ENCODE measurements at regions not wholly inside any gene's neighbourhood (a gene's known extent, or its start where the extent isn't known, plus 50 kb on each side); places are given as distances from the start of the nearest gene placed in this dataset.

DNA sequence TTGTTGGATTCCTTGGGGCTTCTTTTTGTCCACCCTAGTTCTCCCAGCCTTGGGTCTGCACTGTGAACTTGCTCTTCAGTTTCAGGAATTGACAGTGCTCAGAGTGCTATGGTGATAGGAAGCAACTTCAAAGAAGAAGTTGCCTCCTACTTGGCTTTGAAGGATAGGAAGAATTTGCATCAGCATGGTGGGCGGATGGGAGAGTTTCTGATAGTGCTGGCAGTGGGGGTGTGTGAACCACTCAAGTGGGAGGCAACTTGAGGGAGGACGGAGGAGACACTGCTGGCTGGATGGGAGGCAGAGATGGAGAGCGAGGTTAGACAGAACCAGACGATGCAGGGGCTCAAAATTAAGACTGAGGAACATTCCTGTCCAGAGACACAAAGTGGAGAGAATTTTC, 164.4 kb upstream of the SKOR2 start:
- TF ChIP-seq NR2F1 (CRISPR knock-in tag; IDR thresholded peaks at IDR 0.05) (no peak), ZNF713 (CRISPR knock-in tag; IDR thresholded peaks at IDR 0.05) (no peak), ZFP1 (CRISPR knock-in tag; IDR thresholded peaks at IDR 0.05) (no peak), POLR2A (IDR thresholded peaks at IDR 0.05; ENCODE audit: insufficient read depth in 1 of 2, low read depth in 2 of 2, low read length in 2 of 2) (no peak), SP2 (CRISPR knock-in tag; IDR thresholded peaks at IDR 0.05) (no peak)
